ENCODE measurements at regions not wholly inside any gene's neighbourhood (a gene's known extent, or its start where the extent isn't known, plus 50 kb on each side); places are given as distances from the start of the nearest gene placed in this dataset.

- no peak for TF ChIP-seq XRCC4 (IDR thresholded peaks at IDR 0.05; ENCODE audit: extremely low read depth, insufficient read depth, insufficient read length)
- no peak for TF ChIP-seq EZH2 (IDR thresholded peaks at IDR 0.05; ENCODE audit: borderline replicate concordance, low read depth, low read length)
- no peak for TF ChIP-seq ETV6 (IDR thresholded peaks at IDR 0.05; ENCODE audit: borderline replicate concordance in 1 of 2, low read depth in 2 of 2, low read length in 1 of 2)
- no peak for TF ChIP-seq ETV6 (CRISPR knock-in tag; IDR thresholded peaks at IDR 0.05; ENCODE audit: borderline replicate concordance)
- no peak for TF ChIP-seq SNAPC5 (CRISPR knock-in tag; IDR thresholded peaks at IDR 0.05)
- no peak for TF ChIP-seq ERF (CRISPR knock-in tag; IDR thresholded peaks at IDR 0.05)
- no peak for TF ChIP-seq ZNF318 (IDR thresholded peaks at IDR 0.05; ENCODE audit: borderline replicate concordance in 1 of 2, low read depth in 1 of 2)
- no peak for TF ChIP-seq CC2D1A (IDR thresholded peaks at IDR 0.05)
- TF ChIP-seq PRDM10 (IDR thresholded peaks at IDR 0.05; ENCODE audit: partially characterized antibody), result no peak
- TF ChIP-seq BACH1 (tag; IDR thresholded peaks at IDR 0.05), result no peak
- TF ChIP-seq GMEB1 (CRISPR knock-in tag; IDR thresholded peaks at IDR 0.05), result no peak
- TF ChIP-seq IRF9 (tag; IDR thresholded peaks at IDR 0.05), result no peak
Measured at GRCh38 chr6:149147938-149148718, 169.4 kb upstream of the TAB2 start (continued).
